Hematopoietic multipotent progenitor cell (in vitro differentiated cells): ENCODE measurements at regions not wholly inside any gene's neighbourhood (a gene's known extent, or its start where the extent isn't known, plus 50 kb on each side); places are given as distances from the start of the nearest gene placed in this dataset.
"Not testable (repeated sequence)": the region's sequence is repeated elsewhere in the genome, so short reads cannot be mapped to it uniquely, and the experiment has no call there.

Experiments
- DNase-seq, 3 donors: peaks; one replicate each; pipeline ENCODE4 v3.0.0-alpha.2; 2011 to 2015; ENCODE audit warnings: low read depth in 2 of 3, low spot score in 2 of 3

GRCh38 chr17:31798205-31798724, 60.8 kb downstream of the COPRS start:
- DNase-seq: no peak

GRCh38 chr17:31795941-31796340, 63.1 kb downstream of the COPRS start:
- DNase-seq: not testable (repeated sequence)

- no peak for DNase-seq
These were observed 64.9 kb downstream of the COPRS start for GRCh38 chr17:31794111-31794510.

- not testable (repeated sequence) for DNase-seq
These were observed 65.4 kb downstream of the COPRS start for GRCh38 chr17:31793634-31794033.

- DNase-seq: peak in 1 of 3 donors; percentile 8
These were observed 66.9 kb downstream of the COPRS start for GRCh38 chr17:31792007-31792585.

GRCh38 chr17:31789707-31790505, 69.1 kb downstream of the COPRS start:
- DNase-seq: no peak

- DNase-seq: no peak
These were observed 70.1 kb downstream of the COPRS start for GRCh38 chr17:31788956-31789355.

- DNase-seq: no peak
These were observed 70.5 kb downstream of the COPRS start for GRCh38 chr17:31788571-31788946.

GRCh38 chr17:31787857-31788570, 71.0 kb downstream of the COPRS start:
- DNase-seq: no peak

GRCh38 chr17:31786796-31787481, 72.1 kb downstream of the COPRS start:
- no peak for DNase-seq

GRCh38 chr17:31780483-31780882, 78.6 kb downstream of the COPRS start:
- peak in 1 of 3 donors; percentile 4 for DNase-seq

- peak in 1 of 3 donors; percentile 43 for DNase-seq
These were observed 80.5 kb downstream of the COPRS start for GRCh38 chr17:31778523-31778922.

- DNase-seq: not testable (repeated sequence)
These were observed 87.7 kb downstream of the COPRS start for GRCh38 chr17:31771328-31771727.

- DNase-seq: not testable (repeated sequence)
These were observed 88.5 kb downstream of the COPRS start for GRCh38 chr17:31770501-31770900.

- DNase-seq: not testable (repeated sequence)
These were observed 97.1 kb downstream of the COPRS start for GRCh38 chr17:31761836-31762510.

- no peak for DNase-seq
These were observed 100.4 kb downstream of the COPRS start for GRCh38 chr17:31758646-31759045.

- DNase-seq: no peak
These were observed 101.9 kb downstream of the COPRS start for GRCh38 chr17:31757097-31757496.

GRCh38 chr17:31754239-31754945, 104.7 kb downstream of the COPRS start:
- no peak for DNase-seq

- no peak for DNase-seq
These were observed 106.0 kb downstream of the COPRS start for GRCh38 chr17:31753011-31753410.

- DNase-seq: no peak
These were observed 106.5 kb downstream of the COPRS start for GRCh38 chr17:31752584-31752983.
